Urothelium cell line (cell line): ENCODE measurements at regions not wholly inside any gene's neighbourhood (a gene's known extent, or its start where the extent isn't known, plus 50 kb on each side); places are given as distances from the start of the nearest gene placed in this dataset.
"Not testable (repeated sequence)": the region's sequence is repeated elsewhere in the genome, so short reads cannot be mapped to it uniquely, and the experiment has no call there.

Experiments used
- DNase-seq: peaks from one replicate; pipeline ENCODE4 v3.0.0; 2011; ENCODE audit warnings: low spot score, mixed read lengths
- FAIRE-seq: peaks from 2 replicates; lab custom pipeline; 2011; peaks lifted over from hg19 to GRCh38; lab: Jason Lieb, UNC

GRCh38 chr7:156517858-156518257, 122.7 kb upstream of the RNF32 start:
- DNase-seq, FAIRE-seq: not testable (repeated sequence)

- FAIRE-seq (no peak), DNase-seq (no peak)
Measured at GRCh38 chr7:156516791-156517378, 123.7 kb upstream of the RNF32 start.

- no peak for FAIRE-seq
- no peak for DNase-seq
Measured at GRCh38 chr7:156515911-156516790, 124.4 kb upstream of the RNF32 start.

- FAIRE-seq, result no peak
- no peak for DNase-seq
Measured at GRCh38 chr7:156514851-156515250, 125.7 kb upstream of the RNF32 start.

GRCh38 chr7:156511426-156511825, 129.1 kb upstream of the RNF32 start:
- no peak for FAIRE-seq
- no peak for DNase-seq

GRCh38 chr7:156510966-156511365, 129.6 kb upstream of the RNF32 start:
- FAIRE-seq, result no peak

GRCh38 chr7:156509216-156509615, 131.4 kb upstream of the RNF32 start:
- no peak for DNase-seq
- no peak for FAIRE-seq

More at GRCh38 chr7:156510966-156511365, 129.6 kb upstream of the RNF32 start:
- DNase-seq, result no peak

- DNase-seq, result no peak
- no peak for FAIRE-seq
Measured at GRCh38 chr7:156505876-156506275, 134.7 kb upstream of the RNF32 start.

GRCh38 chr7:156504687-156505545, 135.7 kb upstream of the RNF32 start:
- DNase-seq (no peak), FAIRE-seq (no peak)

- no peak for DNase-seq
- no peak for FAIRE-seq
Measured at GRCh38 chr7:156504006-156504405, 136.6 kb upstream of the RNF32 start.

GRCh38 chr7:156503196-156503595, 137.4 kb upstream of the RNF32 start:
- FAIRE-seq (no peak), DNase-seq (no peak)

GRCh38 chr7:156501815-156502214, 138.8 kb upstream of the RNF32 start:
- not testable (repeated sequence) for FAIRE-seq

GRCh38 chr7:156499247-156499881, 141.2 kb upstream of the RNF32 start:
- FAIRE-seq (no peak), DNase-seq (no peak)

More at GRCh38 chr7:156501815-156502214, 138.8 kb upstream of the RNF32 start:
- DNase-seq, result not testable (repeated sequence)

GRCh38 chr7:156497776-156498509, 142.6 kb upstream of the RNF32 start:
- FAIRE-seq, result no peak
- no peak for DNase-seq

GRCh38 chr7:156496865-156497264, 143.7 kb upstream of the RNF32 start:
- DNase-seq, result no peak
- FAIRE-seq, result no peak

GRCh38 chr7:156496363-156496769, 144.2 kb upstream of the RNF32 start:
- DNase-seq (no peak), FAIRE-seq (no peak)

GRCh38 chr7:156494960-156495359, 145.6 kb upstream of the RNF32 start:
- FAIRE-seq (no peak), DNase-seq (no peak)

GRCh38 chr7:156493942-156494341, 146.6 kb upstream of the RNF32 start:
- FAIRE-seq (no peak), DNase-seq (no peak)

- DNase-seq (no peak), FAIRE-seq (no peak)
Measured at GRCh38 chr7:156492170-156492569, 148.4 kb upstream of the RNF32 start.

GRCh38 chr7:156491435-156491834, 149.1 kb upstream of the RNF32 start:
- FAIRE-seq (no peak), DNase-seq (no peak)
